ENCODE measurements at regions not wholly inside any gene's neighbourhood (a gene's known extent, or its start where the extent isn't known, plus 50 kb on each side); places are given as distances from the start of the nearest gene placed in this dataset.

DNA sequence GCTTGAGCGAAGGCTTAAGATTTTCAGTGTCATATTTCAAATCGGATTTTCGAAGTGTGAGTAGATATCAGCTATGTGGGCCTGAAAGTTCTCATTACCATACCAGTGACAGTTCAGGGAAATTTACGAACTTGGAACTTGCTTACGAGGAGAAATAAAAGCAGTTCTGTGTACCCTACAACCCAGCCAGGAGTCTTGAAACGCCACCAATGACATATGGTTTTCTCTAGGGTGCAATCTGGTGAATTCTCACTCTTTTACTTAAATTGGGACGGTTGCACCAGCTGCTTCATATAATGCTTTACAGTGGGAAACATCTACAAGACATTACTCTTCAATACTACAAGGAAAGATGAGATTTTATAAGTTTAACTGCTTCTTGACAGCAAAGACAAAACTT is 253.6 kb upstream of the FOXK1 start:
- no peak for TF ChIP-seq ZNF561 (tag by site-specific recombination; IDR thresholded peaks at IDR 0.05; ENCODE audit: borderline replicate concordance)
- TF ChIP-seq, protein P1, sequence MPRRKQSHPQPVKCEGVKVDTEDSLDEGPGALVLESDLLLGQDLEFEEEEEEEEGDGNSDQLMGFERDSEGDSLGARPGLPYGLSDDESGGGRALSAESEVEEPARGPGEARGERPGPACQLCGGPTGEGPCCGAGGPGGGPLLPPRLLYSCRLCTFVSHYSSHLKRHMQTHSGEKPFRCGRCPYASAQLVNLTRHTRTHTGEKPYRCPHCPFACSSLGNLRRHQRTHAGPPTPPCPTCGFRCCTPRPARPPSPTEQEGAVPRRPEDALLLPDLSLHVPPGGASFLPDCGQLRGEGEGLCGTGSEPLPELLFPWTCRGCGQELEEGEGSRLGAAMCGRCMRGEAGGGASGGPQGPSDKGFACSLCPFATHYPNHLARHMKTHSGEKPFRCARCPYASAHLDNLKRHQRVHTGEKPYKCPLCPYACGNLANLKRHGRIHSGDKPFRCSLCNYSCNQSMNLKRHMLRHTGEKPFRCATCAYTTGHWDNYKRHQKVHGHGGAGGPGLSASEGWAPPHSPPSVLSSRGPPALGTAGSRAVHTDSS (tag by site-specific recombination; IDR thresholded peaks at IDR 0.05): no peak
- TF ChIP-seq ZBTB17 (tag by site-specific recombination; IDR thresholded peaks at IDR 0.05): no peak
- no peak for TF ChIP-seq ZNF423 (tag by site-specific recombination; IDR thresholded peaks at IDR 0.05)
- no peak for TF ChIP-seq ZNF324 (tag by site-specific recombination; IDR thresholded peaks at IDR 0.05)
- no peak for TF ChIP-seq ZNF48 (tag by site-specific recombination; IDR thresholded peaks at IDR 0.05)
- TF ChIP-seq FEZF1 (tag by site-specific recombination; IDR thresholded peaks at IDR 0.05): no peak
- no peak for TF ChIP-seq ZNF777 (tag by site-specific recombination; IDR thresholded peaks at IDR 0.05; ENCODE audit: borderline replicate concordance)
- TF ChIP-seq SP7 (tag by site-specific recombination; IDR thresholded peaks at IDR 0.05): no peak
- no peak for TF ChIP-seq ZNF768 (tag by site-specific recombination; IDR thresholded peaks at IDR 0.05)
- no peak for TF ChIP-seq ZNF521 (tag by site-specific recombination; IDR thresholded peaks at IDR 0.05)
- TF ChIP-seq, protein P2, sequence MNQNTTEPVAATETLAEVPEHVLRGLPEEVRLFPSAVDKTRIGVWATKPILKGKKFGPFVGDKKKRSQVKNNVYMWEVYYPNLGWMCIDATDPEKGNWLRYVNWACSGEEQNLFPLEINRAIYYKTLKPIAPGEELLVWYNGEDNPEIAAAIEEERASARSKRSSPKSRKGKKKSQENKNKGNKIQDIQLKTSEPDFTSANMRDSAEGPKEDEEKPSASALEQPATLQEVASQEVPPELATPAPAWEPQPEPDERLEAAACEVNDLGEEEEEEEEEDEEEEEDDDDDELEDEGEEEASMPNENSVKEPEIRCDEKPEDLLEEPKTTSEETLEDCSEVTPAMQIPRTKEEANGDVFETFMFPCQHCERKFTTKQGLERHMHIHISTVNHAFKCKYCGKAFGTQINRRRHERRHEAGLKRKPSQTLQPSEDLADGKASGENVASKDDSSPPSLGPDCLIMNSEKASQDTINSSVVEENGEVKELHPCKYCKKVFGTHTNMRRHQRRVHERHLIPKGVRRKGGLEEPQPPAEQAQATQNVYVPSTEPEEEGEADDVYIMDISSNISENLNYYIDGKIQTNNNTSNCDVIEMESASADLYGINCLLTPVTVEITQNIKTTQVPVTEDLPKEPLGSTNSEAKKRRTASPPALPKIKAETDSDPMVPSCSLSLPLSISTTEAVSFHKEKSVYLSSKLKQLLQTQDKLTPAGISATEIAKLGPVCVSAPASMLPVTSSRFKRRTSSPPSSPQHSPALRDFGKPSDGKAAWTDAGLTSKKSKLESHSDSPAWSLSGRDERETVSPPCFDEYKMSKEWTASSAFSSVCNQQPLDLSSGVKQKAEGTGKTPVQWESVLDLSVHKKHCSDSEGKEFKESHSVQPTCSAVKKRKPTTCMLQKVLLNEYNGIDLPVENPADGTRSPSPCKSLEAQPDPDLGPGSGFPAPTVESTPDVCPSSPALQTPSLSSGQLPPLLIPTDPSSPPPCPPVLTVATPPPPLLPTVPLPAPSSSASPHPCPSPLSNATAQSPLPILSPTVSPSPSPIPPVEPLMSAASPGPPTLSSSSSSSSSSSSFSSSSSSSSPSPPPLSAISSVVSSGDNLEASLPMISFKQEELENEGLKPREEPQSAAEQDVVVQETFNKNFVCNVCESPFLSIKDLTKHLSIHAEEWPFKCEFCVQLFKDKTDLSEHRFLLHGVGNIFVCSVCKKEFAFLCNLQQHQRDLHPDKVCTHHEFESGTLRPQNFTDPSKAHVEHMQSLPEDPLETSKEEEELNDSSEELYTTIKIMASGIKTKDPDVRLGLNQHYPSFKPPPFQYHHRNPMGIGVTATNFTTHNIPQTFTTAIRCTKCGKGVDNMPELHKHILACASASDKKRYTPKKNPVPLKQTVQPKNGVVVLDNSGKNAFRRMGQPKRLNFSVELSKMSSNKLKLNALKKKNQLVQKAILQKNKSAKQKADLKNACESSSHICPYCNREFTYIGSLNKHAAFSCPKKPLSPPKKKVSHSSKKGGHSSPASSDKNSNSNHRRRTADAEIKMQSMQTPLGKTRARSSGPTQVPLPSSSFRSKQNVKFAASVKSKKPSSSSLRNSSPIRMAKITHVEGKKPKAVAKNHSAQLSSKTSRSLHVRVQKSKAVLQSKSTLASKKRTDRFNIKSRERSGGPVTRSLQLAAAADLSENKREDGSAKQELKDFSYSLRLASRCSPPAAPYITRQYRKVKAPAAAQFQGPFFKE (tag by site-specific recombination; IDR thresholded peaks at IDR 0.05; ENCODE audit: borderline replicate concordance): no peak
- no peak for TF ChIP-seq KLF1 (tag by site-specific recombination; IDR thresholded peaks at IDR 0.05)
- TF ChIP-seq ZNF837 (tag by site-specific recombination; IDR thresholded peaks at IDR 0.05): no peak
- Histone ChIP-seq H3K36me3 (ENCODE audit: control insufficient read depth in 2 of 2, insufficient read depth in 1 of 2, low read length in 2 of 2) (no peaks in the 10 kb centered on the region), H3K4me1 (ENCODE audit: control insufficient read depth, insufficient read depth, low read length) (no peaks in the 10 kb centered on the region), H3K9me3 (ENCODE audit: control insufficient read depth, insufficient read depth, low read depth, low read length) (no peaks in the 10 kb centered on the region), H3K27ac (ENCODE audit: extremely low read depth, low read depth, low read length) (no peak overlapping the region), H3K4me3 (ENCODE audit: low read depth, low read length) (no peak overlapping the region)
- CTCF ChIA-PET: no interaction called here
- POLR2A ChIA-PET: no interaction called here

DNA sequence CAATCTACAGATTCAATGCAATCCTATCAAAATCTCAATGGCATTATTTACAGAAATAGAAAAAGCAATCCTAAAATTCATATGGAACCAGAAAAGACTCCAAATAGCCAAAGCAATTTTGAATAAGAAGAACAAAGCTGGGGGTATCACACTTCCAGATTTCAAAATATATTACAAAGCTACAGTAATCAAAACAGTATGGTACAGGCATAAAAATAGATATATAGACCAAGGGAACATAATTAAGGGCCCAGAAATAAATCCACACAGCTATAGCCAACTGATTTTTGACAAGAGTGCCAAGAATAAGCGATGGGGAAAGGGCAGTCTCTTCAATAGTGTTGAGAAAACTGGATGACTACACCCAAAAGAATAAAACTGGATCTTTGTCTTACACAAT is 251.9 kb upstream of the FOXK1 start:
- Histone ChIP-seq H3K4me3 (ENCODE audit: low read depth, low read length) (no peak overlapping the region), H3K9me3 (ENCODE audit: control insufficient read depth, insufficient read depth, low read depth, low read length) (no peaks in the 10 kb centered on the region), H3K4me1 (ENCODE audit: control insufficient read depth, insufficient read depth, low read length) (no peaks in the 10 kb centered on the region), H3K36me3 (ENCODE audit: control insufficient read depth in 2 of 2, insufficient read depth in 1 of 2, low read length in 2 of 2) (no peaks in the 10 kb centered on the region), H3K27ac (ENCODE audit: extremely low read depth, low read depth, low read length) (no peak overlapping the region)
- ChIA-PET POLR2A (no interaction called here), CTCF (no interaction called here)
- TF ChIP-seq MYNN (tag by site-specific recombination; IDR thresholded peaks at IDR 0.05; ENCODE audit: borderline replicate concordance) (no peak), GFI1B (tag by site-specific recombination; IDR thresholded peaks at IDR 0.05) (no peak), ZNF10 (tag by site-specific recombination; IDR thresholded peaks at IDR 0.05) (no peak), ZNF394 (tag by site-specific recombination; IDR thresholded peaks at IDR 0.05; ENCODE audit: borderline replicate concordance) (no peak), ZNF157 (tag by site-specific recombination; IDR thresholded peaks at IDR 0.05) (no peak), OVOL3 (tag by site-specific recombination; IDR thresholded peaks at IDR 0.05) (no peak), HOXD13 (CRISPR knock-in tag; IDR thresholded peaks at IDR 0.05; ENCODE audit: borderline replicate concordance) (no peak), ZNF792 (tag by site-specific recombination; IDR thresholded peaks at IDR 0.05) (no peak)
- TF ChIP-seq, protein P3, sequence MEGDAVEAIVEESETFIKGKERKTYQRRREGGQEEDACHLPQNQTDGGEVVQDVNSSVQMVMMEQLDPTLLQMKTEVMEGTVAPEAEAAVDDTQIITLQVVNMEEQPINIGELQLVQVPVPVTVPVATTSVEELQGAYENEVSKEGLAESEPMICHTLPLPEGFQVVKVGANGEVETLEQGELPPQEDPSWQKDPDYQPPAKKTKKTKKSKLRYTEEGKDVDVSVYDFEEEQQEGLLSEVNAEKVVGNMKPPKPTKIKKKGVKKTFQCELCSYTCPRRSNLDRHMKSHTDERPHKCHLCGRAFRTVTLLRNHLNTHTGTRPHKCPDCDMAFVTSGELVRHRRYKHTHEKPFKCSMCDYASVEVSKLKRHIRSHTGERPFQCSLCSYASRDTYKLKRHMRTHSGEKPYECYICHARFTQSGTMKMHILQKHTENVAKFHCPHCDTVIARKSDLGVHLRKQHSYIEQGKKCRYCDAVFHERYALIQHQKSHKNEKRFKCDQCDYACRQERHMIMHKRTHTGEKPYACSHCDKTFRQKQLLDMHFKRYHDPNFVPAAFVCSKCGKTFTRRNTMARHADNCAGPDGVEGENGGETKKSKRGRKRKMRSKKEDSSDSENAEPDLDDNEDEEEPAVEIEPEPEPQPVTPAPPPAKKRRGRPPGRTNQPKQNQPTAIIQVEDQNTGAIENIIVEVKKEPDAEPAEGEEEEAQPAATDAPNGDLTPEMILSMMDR (tag by site-specific recombination; IDR thresholded peaks at IDR 0.05): no peak
- TF ChIP-seq, protein P4, sequence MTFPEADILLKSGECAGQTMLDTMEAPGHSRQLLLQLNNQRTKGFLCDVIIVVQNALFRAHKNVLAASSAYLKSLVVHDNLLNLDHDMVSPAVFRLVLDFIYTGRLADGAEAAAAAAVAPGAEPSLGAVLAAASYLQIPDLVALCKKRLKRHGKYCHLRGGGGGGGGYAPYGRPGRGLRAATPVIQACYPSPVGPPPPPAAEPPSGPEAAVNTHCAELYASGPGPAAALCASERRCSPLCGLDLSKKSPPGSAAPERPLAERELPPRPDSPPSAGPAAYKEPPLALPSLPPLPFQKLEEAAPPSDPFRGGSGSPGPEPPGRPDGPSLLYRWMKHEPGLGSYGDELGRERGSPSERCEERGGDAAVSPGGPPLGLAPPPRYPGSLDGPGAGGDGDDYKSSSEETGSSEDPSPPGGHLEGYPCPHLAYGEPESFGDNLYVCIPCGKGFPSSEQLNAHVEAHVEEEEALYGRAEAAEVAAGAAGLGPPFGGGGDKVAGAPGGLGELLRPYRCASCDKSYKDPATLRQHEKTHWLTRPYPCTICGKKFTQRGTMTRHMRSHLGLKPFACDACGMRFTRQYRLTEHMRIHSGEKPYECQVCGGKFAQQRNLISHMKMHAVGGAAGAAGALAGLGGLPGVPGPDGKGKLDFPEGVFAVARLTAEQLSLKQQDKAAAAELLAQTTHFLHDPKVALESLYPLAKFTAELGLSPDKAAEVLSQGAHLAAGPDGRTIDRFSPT (tag by site-specific recombination; IDR thresholded peaks at IDR 0.05): no peak

Data from HEK293 (cell line).